Suppressor macrophage (primary cell): ENCODE measurements at regions not wholly inside any gene's neighbourhood (a gene's known extent, or its start where the extent isn't known, plus 50 kb on each side); places are given as distances from the start of the nearest gene placed in this dataset.

Experiments used
- DNase-seq, 4 experiments: peaks; one replicate each; pipeline ENCODE4 v3.0.0-alpha.2; 2020 to 2022

DNA sequence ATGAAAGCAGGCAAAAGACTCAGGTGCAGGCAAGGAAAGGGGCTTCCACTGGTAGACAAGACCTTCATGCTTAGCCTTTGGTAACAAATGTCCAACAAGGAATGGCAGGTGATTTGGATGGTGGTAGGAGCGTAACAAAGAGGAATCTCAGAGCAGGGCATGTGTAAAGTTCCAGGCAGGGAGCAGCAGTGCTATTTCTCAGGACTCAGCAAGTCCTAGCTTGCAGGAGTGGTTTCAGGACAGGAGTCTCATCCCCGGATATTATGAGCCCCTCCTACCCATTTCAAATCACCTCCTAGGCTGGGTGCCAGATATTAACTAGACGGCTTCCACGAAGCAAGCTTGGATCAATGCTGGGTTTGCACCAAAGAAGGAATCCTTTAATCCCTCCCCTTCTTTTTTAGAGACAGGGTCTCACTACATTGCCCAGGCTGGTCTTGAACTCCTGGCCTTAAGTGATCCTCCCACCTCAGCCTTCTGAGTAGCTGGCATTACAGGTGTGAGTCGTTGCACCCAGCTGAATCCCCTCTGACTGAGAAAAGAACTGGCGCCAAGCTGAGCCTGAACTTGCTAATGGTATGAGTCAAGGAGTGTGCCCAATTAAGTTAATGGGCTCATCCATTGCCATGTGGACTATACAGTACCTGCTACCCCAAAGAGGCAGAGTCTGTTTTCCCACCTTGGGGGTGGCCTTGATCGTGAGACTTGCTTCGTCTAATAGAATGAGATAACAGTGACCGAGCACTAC, 190.3 kb downstream of the ARL4C start:
- no peak for DNase-seq

- DNase-seq = peak in 2 of 4 experiments; percentile 30 to 35
Measured at GRCh38 chr2:234305846-234306245, 191.0 kb downstream of the ARL4C start.

GRCh38 chr2:234304950-234305349, 191.9 kb downstream of the ARL4C start:
- DNase-seq = no peak

- no peak for DNase-seq
Measured at GRCh38 chr2:234302664-234302991, 194.3 kb downstream of the ARL4C start.

GRCh38 chr2:234300932-234301823, 195.7 kb downstream of the ARL4C start:
- no peak for DNase-seq

DNA sequence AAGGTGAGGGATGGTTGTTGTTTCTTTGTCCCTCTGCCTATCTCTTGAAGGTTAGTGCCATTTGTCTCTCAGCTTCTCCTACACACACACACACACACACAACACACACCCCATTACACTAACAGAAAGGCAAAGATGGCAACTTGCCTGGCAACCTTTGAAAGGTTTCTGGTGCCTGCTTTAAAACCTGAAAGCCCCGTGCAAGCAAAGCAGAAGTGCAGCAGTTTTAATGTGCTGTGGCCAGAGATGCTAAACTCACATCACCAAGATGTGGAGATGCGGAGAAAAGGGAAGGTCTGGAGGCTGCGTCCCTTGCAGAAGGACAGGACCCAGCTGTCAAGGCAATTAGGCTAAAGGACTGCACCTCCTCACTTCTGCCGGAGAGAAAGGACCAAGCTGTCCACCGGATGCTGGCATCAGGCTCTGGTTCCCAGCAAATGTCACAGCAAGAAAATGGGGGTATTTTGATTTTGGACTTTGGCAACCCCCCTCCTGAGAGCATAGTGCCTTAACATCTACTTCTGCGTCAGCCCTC, 196.4 kb downstream of the ARL4C start:
- DNase-seq = peak in 1 of 4 experiments; percentile 27

- DNase-seq = no peak
Measured at GRCh38 chr2:234298918-234299317, 198.0 kb downstream of the ARL4C start.

GRCh38 chr2:234296991-234297390, 199.9 kb downstream of the ARL4C start:
- no peak for DNase-seq

DNA sequence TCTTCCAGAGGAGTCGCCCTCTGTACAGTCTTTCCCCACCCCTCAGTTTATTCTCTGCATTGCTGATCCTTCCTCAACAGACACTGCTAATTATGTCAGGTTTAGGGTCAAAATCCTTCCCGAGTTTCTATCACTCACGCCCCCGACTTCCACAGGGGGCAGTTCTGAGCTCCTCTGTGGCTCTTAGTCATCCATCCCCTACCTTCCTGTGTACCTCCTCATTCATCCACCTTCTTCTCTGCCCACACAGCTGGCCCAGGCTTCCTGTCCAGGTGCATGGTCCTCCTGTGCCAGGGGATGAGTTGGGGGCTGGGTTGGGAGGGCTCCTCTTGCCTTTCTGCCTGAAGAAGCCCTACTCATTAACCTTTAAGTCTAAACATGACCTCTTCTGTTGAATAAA, 202.9 kb downstream of the ARL4C start:
- peak in 2 of 4 experiments; percentile 29 to 31 for DNase-seq

DNA sequence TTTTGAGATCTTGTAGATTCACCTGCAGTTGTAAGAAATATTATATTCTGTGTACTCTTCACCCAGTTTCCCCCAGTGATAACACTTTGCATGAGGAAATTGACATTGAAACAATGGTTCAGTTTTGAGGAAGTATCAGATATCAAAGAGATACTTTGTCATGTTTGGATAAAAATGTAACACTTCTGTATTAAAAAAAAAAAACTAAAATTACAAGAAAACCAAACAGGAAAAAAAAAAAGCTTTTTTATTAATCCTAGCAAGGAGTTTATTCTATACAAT, 204.0 kb downstream of the ARL4C start:
- DNase-seq = peak in 2 of 4 experiments; percentile 55 to 57

DNA sequence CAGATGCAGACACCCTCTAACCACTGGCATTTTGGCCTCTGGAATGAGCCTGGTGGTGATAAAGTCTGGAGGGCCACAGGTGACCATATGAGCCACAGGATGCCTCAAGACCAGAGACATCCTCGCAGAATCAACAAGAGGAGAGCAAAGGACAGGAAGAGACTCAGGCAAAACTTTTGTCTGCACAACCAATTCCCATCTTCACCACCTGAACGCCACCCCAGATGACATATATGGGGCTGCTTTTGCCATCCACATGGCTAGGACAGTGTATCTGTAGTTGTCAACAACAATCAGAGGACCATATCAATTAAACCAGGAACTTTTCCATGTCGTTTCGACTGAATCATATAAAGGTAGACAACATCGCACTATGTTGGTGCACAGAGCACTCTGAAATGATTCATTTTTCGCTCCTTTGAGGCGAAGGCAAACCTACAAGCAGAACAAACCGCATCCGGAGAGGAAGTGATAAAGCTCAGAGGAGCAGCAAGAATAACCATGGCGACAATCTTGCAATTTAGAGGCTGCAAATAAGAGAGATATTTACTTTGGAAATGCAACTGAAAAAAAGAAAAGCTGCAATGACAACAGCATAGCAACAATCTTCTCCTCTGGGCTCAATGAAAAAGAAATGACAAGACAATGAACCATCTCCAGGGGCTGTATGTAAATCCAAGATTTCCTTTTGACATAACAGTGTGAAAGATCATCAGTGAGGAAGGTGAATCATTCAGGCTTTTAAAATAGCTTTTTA, 204.5 kb downstream of the ARL4C start:
- DNase-seq = peak; percentile 54 to 72 (median 64)

DNA sequence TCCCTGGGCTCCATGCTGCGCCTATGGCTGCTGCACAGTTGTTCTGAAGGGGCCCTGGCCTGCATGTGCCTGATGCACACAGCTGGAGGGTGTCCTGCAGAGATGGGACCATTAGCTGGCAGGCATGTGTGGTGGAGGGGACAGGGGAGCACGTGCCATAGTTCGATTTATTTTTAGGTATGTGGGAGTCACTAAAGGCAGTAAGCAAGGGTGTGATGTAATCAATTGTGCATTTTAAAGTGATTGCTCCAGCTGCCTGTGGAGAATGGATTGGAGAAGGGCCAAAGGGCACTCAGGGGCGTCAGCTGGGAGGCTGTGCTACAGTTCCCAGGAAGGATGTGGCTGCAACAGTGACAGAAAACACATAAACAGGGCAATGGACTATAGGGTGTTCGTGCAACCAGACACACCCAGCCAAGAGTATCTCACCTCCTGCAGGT, 205.1 kb downstream of the ARL4C start:
- DNase-seq = peak; percentile 79 to 95 (median 89)

GRCh38 chr2:234290671-234291070, 206.2 kb downstream of the ARL4C start:
- peak; percentile 84 to 94 (median 90) for DNase-seq

DNA sequence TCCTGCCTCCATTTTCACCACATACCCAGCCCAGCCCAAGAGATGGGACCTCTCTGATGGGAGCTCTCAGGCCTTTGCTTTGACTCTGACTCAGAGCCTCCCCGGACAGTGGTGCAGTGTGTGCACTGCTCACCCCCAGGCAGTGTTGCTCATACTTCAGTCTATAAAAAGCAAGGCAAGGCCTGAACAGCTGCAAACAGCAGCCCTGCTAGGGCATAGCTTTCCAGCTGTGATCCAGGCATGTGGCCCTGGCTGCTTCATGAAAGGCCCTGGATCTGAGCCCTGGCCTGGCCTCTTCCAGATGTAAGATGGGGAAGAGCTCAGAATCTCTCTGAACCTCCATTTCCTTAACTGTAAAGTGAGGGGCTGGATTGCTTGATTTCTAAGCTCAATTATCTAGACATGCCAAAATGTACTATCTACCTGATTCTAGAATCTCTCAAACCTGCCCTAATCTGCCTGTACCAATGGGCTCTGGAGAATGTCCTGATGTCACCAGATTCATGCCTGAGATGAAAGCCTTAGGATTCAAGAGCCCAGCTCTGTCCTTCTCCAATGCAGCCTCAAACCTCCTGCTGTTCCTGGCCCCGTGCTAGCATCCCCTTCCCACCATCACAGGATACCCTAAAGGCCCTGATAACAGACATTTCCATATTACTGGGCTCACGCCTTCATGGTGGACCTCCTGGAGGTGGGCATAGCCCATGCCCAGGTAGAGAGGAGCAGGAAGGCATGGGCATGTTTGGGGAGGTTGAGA, 206.9 kb downstream of the ARL4C start:
- peak; percentile 74 to 87 (median 77) for DNase-seq

- DNase-seq = peak; percentile 86 to 91 (median 88)
Measured at GRCh38 chr2:234288974-234289455, 207.9 kb downstream of the ARL4C start.

DNA sequence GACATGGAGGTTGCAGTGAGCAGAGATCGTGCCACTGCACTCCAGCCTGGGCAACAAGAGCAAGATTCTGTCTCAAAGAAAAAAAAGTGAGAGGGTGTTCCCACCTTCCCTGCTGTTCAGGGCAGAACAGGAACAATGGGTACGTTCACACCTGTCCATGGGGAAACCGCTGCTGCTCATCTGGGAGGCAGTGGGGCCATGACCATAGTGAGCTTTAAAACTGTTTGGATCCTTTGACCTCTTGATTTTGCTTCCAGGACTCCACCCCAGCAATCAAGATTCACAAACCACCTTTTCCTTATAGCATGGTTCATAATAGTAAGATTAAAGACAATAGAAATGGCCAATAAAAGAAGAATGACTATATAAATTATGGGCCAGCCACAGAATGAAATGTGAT, 209.2 kb downstream of the ARL4C start:
- DNase-seq = no peak

- no peak for DNase-seq
Measured at GRCh38 chr2:234286956-234287355, 209.9 kb downstream of the ARL4C start.

- no peak for DNase-seq
Measured at GRCh38 chr2:234286118-234286598, 210.7 kb downstream of the ARL4C start.

GRCh38 chr2:234285541-234285940, 211.3 kb downstream of the ARL4C start:
- no peak for DNase-seq

GRCh38 chr2:234279637-234280036, 217.2 kb downstream of the ARL4C start:
- no peak for DNase-seq

DNA sequence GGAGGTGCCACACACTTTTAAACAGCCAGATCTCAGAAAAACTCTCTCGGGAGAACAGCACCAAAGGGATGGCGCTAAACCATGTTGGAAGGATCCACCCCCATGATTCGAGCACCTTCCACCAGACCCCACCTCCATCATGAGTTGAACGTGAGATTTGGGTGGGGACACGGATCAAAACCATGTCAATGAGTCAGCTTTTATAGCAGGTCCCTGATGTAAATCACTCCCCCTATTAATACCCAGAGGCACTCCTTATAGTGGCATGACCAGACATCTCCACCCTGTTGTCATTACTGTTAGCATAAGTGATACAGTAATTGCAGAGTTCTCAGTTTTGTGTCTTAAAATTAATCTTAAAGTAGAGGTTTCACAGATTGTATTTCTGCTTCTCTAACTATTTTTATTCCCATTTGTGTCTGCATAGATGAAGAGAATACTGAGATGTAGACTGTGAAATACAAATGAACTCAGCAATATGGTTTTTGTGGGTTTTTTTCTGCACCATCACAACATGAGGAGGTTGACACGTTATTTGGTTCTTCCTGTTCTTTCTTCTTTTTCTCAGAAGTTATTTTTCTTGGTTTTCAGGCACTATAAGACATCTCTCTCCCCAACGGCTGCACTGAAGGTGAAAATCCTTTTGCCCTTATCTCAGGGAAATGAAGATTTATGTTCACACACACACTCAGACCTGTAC, 218.2 kb downstream of the ARL4C start:
- no peak for DNase-seq
